Sigmoid colon (tissue), 3 donors: ENCODE measurements at regions not wholly inside any gene's neighbourhood (a gene's known extent, or its start where the extent isn't known, plus 50 kb on each side); places are given as distances from the start of the nearest gene placed in this dataset.

ENCODE experiments used
- CTCF ChIP-seq, 4 experiments: fragments of 450-650 bp in 3 of 4; fragments of 200-600 bp in 1 of 4; IDR thresholded peaks; one replicate each; pipeline ENCODE4 v1.5.1; 2016 to 2019; ENCODE audit warnings: antibody characterized with exemption in 4 of 4, mild to moderate bottlenecking in 3 of 4, moderate library complexity in 2 of 4
- POLR2A ChIP-seq, 2 donors: fragments of 450-650 bp; IDR thresholded peaks; one replicate each; pipeline ENCODE4 v1.6.1; 2016; ENCODE audit warnings: antibody characterized with exemption in 2 of 2, mild to moderate bottlenecking in 2 of 2, moderate library complexity in 2 of 2

- no peak for TF ChIP-seq CTCF (IDR thresholded peaks at IDR 0.05)
- no peak for TF ChIP-seq POLR2A (IDR thresholded peaks at IDR 0.05)
Observed at GRCh38 chr11:42620796-42621195, 691.0 kb upstream of the API5 start.
